HCT116 (cell line): ENCODE measurements at regions not wholly inside any gene's neighbourhood (a gene's known extent, or its start where the extent isn't known, plus 50 kb on each side); places are given as distances from the start of the nearest gene placed in this dataset.

Experiments
- ATAC-seq: fragments of 200-7000 bp; cut with Tn5 transposase; 2 replicates; pipeline ENCODE4 v1.9.1; 2020; ENCODE audit warnings: mild to moderate bottlenecking, moderate library complexity
- BruUV-seq: library from RNA; stranded (reverse); fragments of 400-500 nt; replicated peaks from 2 replicates; lab custom pipeline; 2021; lab: Mats Ljungman, UMichigan
- CTCF ChIA-PET: fragments of 300-600 bp; sonication (Branson Sonifier 250); formaldehyde crosslinking; loops from one replicate; lab custom pipeline; 2021; ENCODE audit warnings: antibody characterized with exemption; lab: Charles Lee
- POLR2A ChIA-PET: fragments of 300-600, 350-600 bp; sonication (Branson Sonifier 250); formaldehyde crosslinking; loops from one replicate; lab custom pipeline; 2021; ENCODE audit warnings: antibody characterized with exemption; lab: Charles Lee
- RAD21 ChIA-PET, 2 experiments: fragments of 300-600 bp; sonication (Branson Sonifier 250); formaldehyde crosslinking; loops; one replicate each; lab custom pipeline; 2023; ENCODE audit warnings: low total read pairs in 2 of 2; ENCODE audit not compliant: uncharacterized antibody in 2 of 2, unreplicated experiment in 2 of 2, low non-redundant PET in 1 of 2; lab: Charles Lee
- DNase-seq: peaks from one replicate; pipeline ENCODE4 v3.0.0-alpha.2; 2010; ENCODE audit warnings: low read depth, low spot score
- H2AFZ ChIP-seq: fragments of 200-600 bp; shearing (Covaris generic), sonication (generic); 2 replicates; pipeline ENCODE4 v1.6.1; 2017; ENCODE audit warnings: low read depth, mixed run types, mixed read lengths, antibody characterized with exemption, low read length; ENCODE audit not compliant: poor library complexity, severe bottlenecking
- H3K27ac ChIP-seq: 2 replicates; pipeline ENCODE4 v1.5.1; 2012; ENCODE audit warnings: low read depth, low read length
- H3K27me3 ChIP-seq: fragments of 200-600 bp; sonication (generic); 2 replicates; pipeline ENCODE4 v1.6.1; 2016; ENCODE audit warnings: mixed run types, low read length, mixed read lengths; ENCODE audit not compliant: insufficient read depth
- H3K36me3 ChIP-seq, 2 experiments: fragments of 200-500 bp in 1 of 2; fragments of 200-600 bp in 1 of 2; sonication (Bioruptor generic) in 1 of 2; sonication (generic) in 1 of 2; 2 replicates each; pipeline versions ENCODE4 v1.5.1 to v1.6.1; 2014 to 2016; ENCODE audit warnings: low read length in 2 of 2, inconsistent platforms in 1 of 2, mixed read lengths in 1 of 2, mixed run types in 1 of 2; ENCODE audit not compliant: insufficient read depth in 2 of 2, control insufficient read depth in 1 of 2
- H3K4me1 ChIP-seq, 2 experiments: fragments of 200-600 bp in 1 of 2; sonication (generic) in 1 of 2; 2 replicates each; pipeline versions ENCODE4 v1.5.1 to v1.6.1; 2012 to 2017; ENCODE audit warnings: low read length in 2 of 2, inconsistent platforms in 1 of 2, mild to moderate bottlenecking in 1 of 2, mixed read lengths in 1 of 2, mixed run types in 1 of 2, moderate library complexity in 1 of 2; ENCODE audit not compliant: insufficient read depth in 2 of 2, control insufficient read depth in 1 of 2
- H3K4me2 ChIP-seq: fragments of 200-600 bp; sonication (generic); 2 replicates; pipeline ENCODE4 v1.6.1; 2017; ENCODE audit warnings: mixed run types, low read length, mixed read lengths
- H3K4me3 ChIP-seq, 2 experiments: fragments of 200-600 bp in 1 of 2; sonication (generic) in 1 of 2; replicated peaks in 1 of 2; 2 replicates each; pipeline ENCODE4 v1.5.1; 2011 to 2016; ENCODE audit warnings: low read length in 2 of 2, control low read depth in 1 of 2, low read depth in 1 of 2, mild to moderate bottlenecking in 1 of 2, mixed read lengths in 1 of 2, mixed run types in 1 of 2
- H3K79me2 ChIP-seq: fragments of 200-600 bp; sonication (generic); 2 replicates; pipeline ENCODE4 v1.6.1; 2017; ENCODE audit warnings: mild to moderate bottlenecking, mixed run types, low read length, moderate library complexity, mixed read lengths; ENCODE audit not compliant: insufficient read depth
- H3K9ac ChIP-seq: fragments of 200-600 bp; sonication (generic); 2 replicates; pipeline ENCODE4 v1.6.1; 2016; ENCODE audit warnings: low read length, mixed read lengths
- H3K9me2 ChIP-seq: fragments of 200-600 bp; sonication (generic), shearing (Covaris generic); 2 replicates; pipeline ENCODE4 v1.6.1; 2017; ENCODE audit warnings: mixed run types, mild to moderate bottlenecking, moderate library complexity; ENCODE audit not compliant: insufficient read depth
- H3K9me3 ChIP-seq, 2 experiments: fragments of 200-500 bp in 1 of 2; fragments of 200-600 bp in 1 of 2; sonication (Bioruptor generic) in 1 of 2; sonication (generic) in 1 of 2; 2 replicates each; pipeline ENCODE4 v1.6.1; 2014 to 2017; ENCODE audit warnings: low read length in 2 of 2, mixed read lengths in 2 of 2, inconsistent platforms in 1 of 2, low read depth in 1 of 2, mild to moderate bottlenecking in 1 of 2, mixed run types in 1 of 2, moderate library complexity in 1 of 2; ENCODE audit not compliant: control insufficient read depth in 1 of 2, insufficient read depth in 1 of 2
- H4K20me1 ChIP-seq: fragments of 200-600 bp; sonication (generic), shearing (Covaris generic); 2 replicates; pipeline ENCODE4 v1.6.1; 2017; ENCODE audit warnings: mixed run types, mild to moderate bottlenecking, moderate library complexity; ENCODE audit not compliant: insufficient read depth
- CBX3 ChIP-seq: IDR thresholded peaks from 2 replicates; pipeline ENCODE4 v1.6.1; 2012; ENCODE audit warnings: low read depth
- CEBPB ChIP-seq: IDR thresholded peaks from 2 replicates; pipeline ENCODE4 v1.6.1; 2012; ENCODE audit warnings: low read depth
- EZH2phosphoT487 ChIP-seq: fragments of 200-600 bp; IDR thresholded peaks from 2 replicates; pipeline ENCODE4 v1.6.1; 2018; ENCODE audit warnings: antibody characterized with exemption, borderline replicate concordance
- MAX ChIP-seq: IDR thresholded peaks from 2 replicates; pipeline ENCODE4 v1.6.1; 2012
- POLR2AphosphoS5 ChIP-seq: IDR thresholded peaks from 2 replicates; pipeline ENCODE4 v1.6.1; 2011; ENCODE audit warnings: mild to moderate bottlenecking, low read depth, low read length, moderate library complexity
- RAD21 ChIP-seq: IDR thresholded peaks from 2 replicates; pipeline ENCODE4 v1.6.1; 2012; ENCODE audit warnings: low read depth, mild to moderate bottlenecking
- SIN3A ChIP-seq: IDR thresholded peaks from 2 replicates; pipeline ENCODE4 v1.6.1; 2012; ENCODE audit warnings: low read depth
- SP1 ChIP-seq: IDR thresholded peaks from 2 replicates; pipeline ENCODE4 v1.6.1; 2012; ENCODE audit warnings: low read depth
- SRF ChIP-seq: IDR thresholded peaks from 2 replicates; pipeline ENCODE4 v1.6.1; 2012; ENCODE audit warnings: low read depth
- TCF7L2 ChIP-seq: IDR thresholded peaks from 2 replicates; pipeline ENCODE4 v1.7.0; 2011; ENCODE audit warnings: borderline replicate concordance, inconsistent platforms; ENCODE audit not compliant: insufficient read depth, insufficient read length; ENCODE audit errors: extremely low read depth
- YY1 ChIP-seq: IDR thresholded peaks from 2 replicates; pipeline ENCODE4 v1.6.1; 2011; ENCODE audit warnings: low read length, low read depth, moderate library complexity, mild to moderate bottlenecking; ENCODE audit not compliant: insufficient replicate concordance; ENCODE audit errors: extremely low read depth
- ZNF274 ChIP-seq: fragments of 200-500 bp; sonication (Bioruptor generic); IDR thresholded peaks from 2 replicates; pipeline ENCODE4 v1.6.1; 2014; ENCODE audit warnings: mild to moderate bottlenecking, low read depth, low read length, inconsistent platforms
- intact Hi-C: fragments of 100-400 bp; cut with micrococcal nuclease; formaldehyde crosslinking; loops from 2 replicates; pipeline ENCODE4 v1.10.0; 2022
- TF ChIP-seq, protein P1 (sequence below): IDR thresholded peaks from 2 replicates; pipeline ENCODE4 v1.6.1; 2011; ENCODE audit warnings: mild to moderate bottlenecking, low read length, moderate library complexity; ENCODE audit not compliant: insufficient replicate concordance; ENCODE audit errors: extremely low read depth
- TF ChIP-seq, protein P2 (sequence below): IDR thresholded peaks from 2 replicates; pipeline ENCODE4 v1.6.1; 2012
- TF ChIP-seq, protein P3 (sequence below), 3 experiments: fragments of 200-600 bp in 1 of 3; sonication (generic) in 1 of 3; IDR thresholded peaks in 2 of 3; conservative IDR thresholded peaks in 1 of 3; 2 replicates each; pipeline ENCODE4 v1.5.1; 2012 to 2017; ENCODE audit warnings: low read depth in 2 of 3, low read length in 2 of 3, antibody characterized with exemption in 1 of 3, borderline replicate concordance in 1 of 3, control low read depth in 1 of 3, mild to moderate bottlenecking in 1 of 3, mixed read lengths in 1 of 3, mixed run types in 1 of 3, moderate library complexity in 1 of 3; ENCODE audit not compliant: insufficient read depth in 1 of 3

DNA sequence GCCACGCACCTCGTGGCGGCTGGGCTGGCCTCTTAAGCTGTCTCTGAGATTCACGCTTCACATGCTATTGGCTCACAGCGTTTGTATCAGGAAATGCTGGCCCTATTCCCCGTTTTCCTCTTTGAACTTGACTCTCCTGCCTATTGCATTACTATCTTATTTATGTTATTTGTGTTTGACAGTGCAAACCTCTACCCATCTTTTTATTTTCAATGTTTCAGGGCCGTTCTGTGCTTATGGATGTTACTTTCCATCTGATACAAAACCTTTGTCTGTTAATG, 149.9 kb upstream of the TWIST2 start:
- TF ChIP-seq POLR2AphosphoS5 (no peak), CEBPB (no peak), ZNF274 (no peak), TCF7L2 (no peak), SRF (no peak), RAD21 (no peak), SIN3A (no peak), YY1 (no peak), MAX (no peak), SP1 (no peak), EZH2phosphoT487 (no peak), CBX3 (no peak)
- TF ChIP-seq, protein P1, sequence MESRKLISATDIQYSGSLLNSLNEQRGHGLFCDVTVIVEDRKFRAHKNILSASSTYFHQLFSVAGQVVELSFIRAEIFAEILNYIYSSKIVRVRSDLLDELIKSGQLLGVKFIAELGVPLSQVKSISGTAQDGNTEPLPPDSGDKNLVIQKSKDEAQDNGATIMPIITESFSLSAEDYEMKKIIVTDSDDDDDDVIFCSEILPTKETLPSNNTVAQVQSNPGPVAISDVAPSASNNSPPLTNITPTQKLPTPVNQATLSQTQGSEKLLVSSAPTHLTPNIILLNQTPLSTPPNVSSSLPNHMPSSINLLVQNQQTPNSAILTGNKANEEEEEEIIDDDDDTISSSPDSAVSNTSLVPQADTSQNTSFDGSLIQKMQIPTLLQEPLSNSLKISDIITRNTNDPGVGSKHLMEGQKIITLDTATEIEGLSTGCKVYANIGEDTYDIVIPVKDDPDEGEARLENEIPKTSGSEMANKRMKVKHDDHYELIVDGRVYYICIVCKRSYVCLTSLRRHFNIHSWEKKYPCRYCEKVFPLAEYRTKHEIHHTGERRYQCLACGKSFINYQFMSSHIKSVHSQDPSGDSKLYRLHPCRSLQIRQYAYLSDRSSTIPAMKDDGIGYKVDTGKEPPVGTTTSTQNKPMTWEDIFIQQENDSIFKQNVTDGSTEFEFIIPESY: no peak
- TF ChIP-seq, protein P2, sequence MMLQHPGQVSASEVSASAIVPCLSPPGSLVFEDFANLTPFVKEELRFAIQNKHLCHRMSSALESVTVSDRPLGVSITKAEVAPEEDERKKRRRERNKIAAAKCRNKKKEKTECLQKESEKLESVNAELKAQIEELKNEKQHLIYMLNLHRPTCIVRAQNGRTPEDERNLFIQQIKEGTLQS: no peak
- TF ChIP-seq, protein P3, sequence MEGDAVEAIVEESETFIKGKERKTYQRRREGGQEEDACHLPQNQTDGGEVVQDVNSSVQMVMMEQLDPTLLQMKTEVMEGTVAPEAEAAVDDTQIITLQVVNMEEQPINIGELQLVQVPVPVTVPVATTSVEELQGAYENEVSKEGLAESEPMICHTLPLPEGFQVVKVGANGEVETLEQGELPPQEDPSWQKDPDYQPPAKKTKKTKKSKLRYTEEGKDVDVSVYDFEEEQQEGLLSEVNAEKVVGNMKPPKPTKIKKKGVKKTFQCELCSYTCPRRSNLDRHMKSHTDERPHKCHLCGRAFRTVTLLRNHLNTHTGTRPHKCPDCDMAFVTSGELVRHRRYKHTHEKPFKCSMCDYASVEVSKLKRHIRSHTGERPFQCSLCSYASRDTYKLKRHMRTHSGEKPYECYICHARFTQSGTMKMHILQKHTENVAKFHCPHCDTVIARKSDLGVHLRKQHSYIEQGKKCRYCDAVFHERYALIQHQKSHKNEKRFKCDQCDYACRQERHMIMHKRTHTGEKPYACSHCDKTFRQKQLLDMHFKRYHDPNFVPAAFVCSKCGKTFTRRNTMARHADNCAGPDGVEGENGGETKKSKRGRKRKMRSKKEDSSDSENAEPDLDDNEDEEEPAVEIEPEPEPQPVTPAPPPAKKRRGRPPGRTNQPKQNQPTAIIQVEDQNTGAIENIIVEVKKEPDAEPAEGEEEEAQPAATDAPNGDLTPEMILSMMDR (IDR thresholded peaks at IDR 0.05 in 2 of 3, conservative IDR thresholded peaks at IDR 0.05 in 1 of 3; ENCODE audit: borderline replicate concordance in 1 of 3, insufficient read depth in 1 of 3, low read depth in 2 of 3, low read length in 2 of 3): no peak
- BruUV-seq: no TSS peak
- RAD21 ChIA-PET: no interaction called here
- no peak overlapping the region for H2AFZ ChIP-seq
- ATAC-seq (no peak), DNase-seq (no peak)
- no peaks in the 10 kb centered on the region for H3K36me3 ChIP-seq
- intact Hi-C loops: no loop called here
- no peak overlapping the region for H3K9ac ChIP-seq
- POLR2A ChIA-PET: no interaction called here
- no peaks in the 10 kb centered on the region for H3K9me3 ChIP-seq
- H3K4me2 ChIP-seq: no peak overlapping the region
- CTCF ChIA-PET: no interaction called here
- no peak overlapping the region for H3K4me3 ChIP-seq
- H3K9me2 ChIP-seq: no peaks in the 10 kb centered on the region
- no peaks in the 10 kb centered on the region; a peak in 1 of 4 replicates for H3K4me1 ChIP-seq
- H3K79me2 ChIP-seq: no peaks in the 10 kb centered on the region
- H3K27me3 ChIP-seq: no peaks in the 10 kb centered on the region
- H3K27ac ChIP-seq: no peak overlapping the region
- H4K20me1 ChIP-seq: no peaks in the 10 kb centered on the region
